GM23338 (cell line): ENCODE measurements at regions not wholly inside any gene's neighbourhood (a gene's known extent, or its start where the extent isn't known, plus 50 kb on each side); places are given as distances from the start of the nearest gene placed in this dataset.

Source experiments
- ATAC-seq: fragments of 200-7000 bp; cut with Tn5 transposase; 3 replicates; pipeline ENCODE4 v1.9.1; 2020
- DNase-seq: peaks from one replicate; pipeline ENCODE4 v3.0.0-alpha.2; 2015; ENCODE audit warnings: low spot score
- H2AFZ ChIP-seq: fragments of 200-600 bp; sonication (generic); 2 replicates; pipeline ENCODE4 v1.8.0; 2016; ENCODE audit warnings: antibody characterized with exemption, mild to moderate bottlenecking, moderate library complexity
- H3F3A ChIP-seq: fragments of 200-600 bp; sonication (generic); replicated peaks from 2 replicates; pipeline ENCODE4 v1.8.0; 2017; ENCODE audit warnings: antibody characterized with exemption, mixed run types, low read depth
- H3K27ac ChIP-seq: fragments of 200-600 bp; sonication (generic); 2 replicates; pipeline ENCODE4 v1.6.1; 2016; ENCODE audit warnings: low read depth
- H3K27me3 ChIP-seq: fragments of 200-600 bp; sonication (generic); 2 replicates; pipeline ENCODE4 v1.8.0; 2016; ENCODE audit warnings: mild to moderate bottlenecking, mixed run types, moderate library complexity; ENCODE audit not compliant: insufficient read depth
- H3K36me3 ChIP-seq: fragments of 200-600 bp; sonication (generic); 2 replicates; pipeline ENCODE4 v1.8.0; 2016; ENCODE audit warnings: mild to moderate bottlenecking; ENCODE audit not compliant: insufficient read depth
- H3K4me1 ChIP-seq: fragments of 200-600 bp; sonication (generic); 2 replicates; pipeline ENCODE4 v1.8.0; 2016; ENCODE audit warnings: mild to moderate bottlenecking, moderate library complexity; ENCODE audit not compliant: insufficient read depth
- H3K4me2 ChIP-seq: fragments of 200-600 bp; sonication (generic); 2 replicates; pipeline ENCODE4 v1.7.1; 2017; ENCODE audit warnings: mixed run types
- H3K4me3 ChIP-seq: fragments of 200-600 bp; sonication (generic); 2 replicates; pipeline ENCODE4 v1.6.1; 2016; ENCODE audit warnings: mixed run types
- H3K79me2 ChIP-seq: fragments of 200-600 bp; sonication (generic); replicated peaks from 2 replicates; pipeline ENCODE4 v1.8.0; 2017; ENCODE audit warnings: mild to moderate bottlenecking; ENCODE audit not compliant: insufficient read depth
- H3K9me2 ChIP-seq: fragments of 200-600 bp; sonication (generic); 2 replicates; pipeline ENCODE4 v1.8.0; 2017; ENCODE audit not compliant: insufficient read depth
- H4K20me1 ChIP-seq: fragments of 200-600 bp; sonication (generic); replicated peaks from 2 replicates; pipeline ENCODE4 v1.8.0; 2017; ENCODE audit warnings: mild to moderate bottlenecking; ENCODE audit not compliant: insufficient read depth
- H3K27ac Mint-ChIP-seq: 2 replicates; pipeline ENCODE4 v1.8.0; 2020; ENCODE audit warnings: inconsistent platforms, mild to moderate bottlenecking, moderate library complexity, mixed read lengths
- H3K27me3 Mint-ChIP-seq: 3 replicates; pipeline ENCODE4 v1.8.0; 2022; ENCODE audit warnings: low read depth, mild to moderate bottlenecking, moderate library complexity, mixed read lengths, inconsistent platforms; ENCODE audit not compliant: insufficient read depth, poor library complexity
- H3K36me3 Mint-ChIP-seq: 3 replicates; pipeline ENCODE4 v1.8.0; 2021; ENCODE audit warnings: low read depth, mild to moderate bottlenecking, inconsistent platforms, moderate library complexity, mixed read lengths
- H3K4me1 Mint-ChIP-seq: 3 replicates; pipeline ENCODE4 v1.8.0; 2020; ENCODE audit warnings: mild to moderate bottlenecking, inconsistent platforms, mixed read lengths
- H3K4me3 Mint-ChIP-seq: 3 replicates; pipeline ENCODE4 v1.8.0; 2021; ENCODE audit warnings: moderate library complexity, mild to moderate bottlenecking, inconsistent platforms, mixed read lengths
- H3K9me3 Mint-ChIP-seq: 3 replicates; pipeline ENCODE4 v1.8.0; 2020; ENCODE audit warnings: moderate library complexity, mild to moderate bottlenecking, inconsistent platforms, mixed read lengths
- CREB1 ChIP-seq: fragments of 250-450 bp; sonication (Bioruptor Pico); IDR thresholded peaks from 2 replicates; pipeline ENCODE4 v1.5.0; 2020; ENCODE audit warnings: low read depth, mild to moderate bottlenecking, moderate library complexity
- EZH2 ChIP-seq: fragments of 200-600 bp; sonication (generic); IDR thresholded peaks from one replicate; pipeline ENCODE4 v1.8.0; 2017; ENCODE audit warnings: antibody characterized with exemption, mild to moderate bottlenecking, low read depth; ENCODE audit not compliant: unreplicated experiment
- EZH2phosphoT487 ChIP-seq: fragments of 200-600 bp; sonication (generic); IDR thresholded peaks from one replicate; pipeline ENCODE4 v1.8.1; 2018; ENCODE audit warnings: antibody characterized with exemption; ENCODE audit not compliant: unreplicated experiment
- JUNB ChIP-seq: IDR thresholded peaks from one replicate; pipeline ENCODE4 v1.6.1; 2016; ENCODE audit warnings: antibody characterized with exemption; ENCODE audit not compliant: unreplicated experiment
- NANOG ChIP-seq: IDR thresholded peaks from 2 replicates; pipeline ENCODE4 v1.6.1; 2016; ENCODE audit warnings: antibody characterized with exemption, borderline replicate concordance
- POLR2AphosphoS5 ChIP-seq: IDR thresholded peaks from 2 replicates; pipeline ENCODE4 v1.6.1; 2016; ENCODE audit warnings: antibody characterized with exemption, low read depth
- REST ChIP-seq: IDR thresholded peaks from one replicate; pipeline ENCODE4 v1.6.1; 2018; ENCODE audit warnings: antibody characterized with exemption; ENCODE audit not compliant: unreplicated experiment
- STAT1 ChIP-seq: IDR thresholded peaks from one replicate; pipeline ENCODE4 v1.6.1; 2016; ENCODE audit warnings: antibody characterized with exemption; ENCODE audit not compliant: unreplicated experiment
- ZNF114 ChIP-seq: fragments of 250-450 bp; sonication (Bioruptor Pico); IDR thresholded peaks from 2 replicates; pipeline ENCODE4 v1.5.0; 2020; ENCODE audit warnings: mild to moderate bottlenecking, moderate library complexity
- ZNF331 ChIP-seq: fragments of 250-450 bp; sonication (Bioruptor Pico); IDR thresholded peaks from 2 replicates; pipeline ENCODE4 v1.5.0; 2020; ENCODE audit warnings: low read depth, mild to moderate bottlenecking, moderate library complexity
- ZNF462 ChIP-seq: fragments of 250-450 bp; sonication (Bioruptor Pico); IDR thresholded peaks from 2 replicates; pipeline ENCODE4 v1.5.0; 2020; ENCODE audit warnings: mild to moderate bottlenecking, moderate library complexity
- TF ChIP-seq, protein P1 (sequence below): IDR thresholded peaks from 2 replicates; pipeline ENCODE4 v1.6.1; 2016; ENCODE audit warnings: antibody characterized with exemption
- TF ChIP-seq, protein P2 (sequence below), 2 experiments: fragments of 200-600 bp in 1 of 2; sonication (generic) in 1 of 2; conservative IDR thresholded peaks; 2 replicates each; pipeline versions ENCODE4 v1.5.1 to v1.6.1; 2016 to 2017; ENCODE audit warnings: antibody characterized with exemption in 2 of 2, low read depth in 2 of 2, mild to moderate bottlenecking in 2 of 2, moderate library complexity in 1 of 2

DNA sequence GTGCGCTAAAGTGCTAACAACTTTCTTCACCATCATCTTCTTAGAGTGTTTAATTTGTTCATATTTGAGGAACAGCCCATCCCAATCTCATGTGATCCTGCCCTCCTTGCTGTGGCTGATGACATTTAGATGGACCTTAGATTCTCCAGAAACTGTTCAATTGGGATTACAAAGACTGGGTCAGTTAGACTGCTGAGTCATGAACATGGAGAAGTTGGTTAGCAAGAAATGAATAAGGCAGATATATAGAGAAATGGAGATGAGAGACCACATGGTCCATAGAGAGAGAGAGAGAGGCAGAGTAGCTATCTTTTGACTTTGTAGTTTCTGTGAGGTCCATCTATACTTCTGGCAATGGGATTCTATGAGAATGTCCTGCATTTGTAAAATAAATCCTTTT is 275.9 kb downstream of the GLUD2 start:
- ATAC-seq, result no peak
- no peak overlapping the region for H2AFZ ChIP-seq
- Mint-ChIP-seq H3K4me3 (no peak overlapping the region), H3K4me1 (no peaks in the 10 kb centered on the region), H3K36me3 (no peaks in the 10 kb centered on the region), H3K27me3 (peaks cover 2% of the 10 kb centered on the region), H3K9me3 (no peaks in the 10 kb centered on the region), H3K27ac (no peak overlapping the region)
- no peaks in the 10 kb centered on the region for H3K79me2 ChIP-seq
- H3K4me2 ChIP-seq, result no peak overlapping the region
- H3K4me1 ChIP-seq, result no peaks in the 10 kb centered on the region
- no peaks in the 10 kb centered on the region for H3K27me3 ChIP-seq
- no peaks in the 10 kb centered on the region for H4K20me1 ChIP-seq
- H3K9me2 ChIP-seq, result no peaks in the 10 kb centered on the region
- H3K36me3 ChIP-seq, result no peaks in the 10 kb centered on the region
- no peak overlapping the region for H3K27ac ChIP-seq
- TF ChIP-seq EZH2phosphoT487 (no peak), POLR2AphosphoS5 (no peak), ZNF114 (CRISPR knock-in tag) (no peak), EZH2 (no peak), ZNF331 (CRISPR knock-in tag) (no peak), CREB1 (no peak), NANOG (no peak), ZNF462 (CRISPR knock-in tag) (no peak), JUNB (no peak), REST (no peak), STAT1 (no peak)
- TF ChIP-seq, protein P1, sequence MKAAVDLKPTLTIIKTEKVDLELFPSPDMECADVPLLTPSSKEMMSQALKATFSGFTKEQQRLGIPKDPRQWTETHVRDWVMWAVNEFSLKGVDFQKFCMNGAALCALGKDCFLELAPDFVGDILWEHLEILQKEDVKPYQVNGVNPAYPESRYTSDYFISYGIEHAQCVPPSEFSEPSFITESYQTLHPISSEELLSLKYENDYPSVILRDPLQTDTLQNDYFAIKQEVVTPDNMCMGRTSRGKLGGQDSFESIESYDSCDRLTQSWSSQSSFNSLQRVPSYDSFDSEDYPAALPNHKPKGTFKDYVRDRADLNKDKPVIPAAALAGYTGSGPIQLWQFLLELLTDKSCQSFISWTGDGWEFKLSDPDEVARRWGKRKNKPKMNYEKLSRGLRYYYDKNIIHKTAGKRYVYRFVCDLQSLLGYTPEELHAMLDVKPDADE, result no peak
- TF ChIP-seq, protein P2, sequence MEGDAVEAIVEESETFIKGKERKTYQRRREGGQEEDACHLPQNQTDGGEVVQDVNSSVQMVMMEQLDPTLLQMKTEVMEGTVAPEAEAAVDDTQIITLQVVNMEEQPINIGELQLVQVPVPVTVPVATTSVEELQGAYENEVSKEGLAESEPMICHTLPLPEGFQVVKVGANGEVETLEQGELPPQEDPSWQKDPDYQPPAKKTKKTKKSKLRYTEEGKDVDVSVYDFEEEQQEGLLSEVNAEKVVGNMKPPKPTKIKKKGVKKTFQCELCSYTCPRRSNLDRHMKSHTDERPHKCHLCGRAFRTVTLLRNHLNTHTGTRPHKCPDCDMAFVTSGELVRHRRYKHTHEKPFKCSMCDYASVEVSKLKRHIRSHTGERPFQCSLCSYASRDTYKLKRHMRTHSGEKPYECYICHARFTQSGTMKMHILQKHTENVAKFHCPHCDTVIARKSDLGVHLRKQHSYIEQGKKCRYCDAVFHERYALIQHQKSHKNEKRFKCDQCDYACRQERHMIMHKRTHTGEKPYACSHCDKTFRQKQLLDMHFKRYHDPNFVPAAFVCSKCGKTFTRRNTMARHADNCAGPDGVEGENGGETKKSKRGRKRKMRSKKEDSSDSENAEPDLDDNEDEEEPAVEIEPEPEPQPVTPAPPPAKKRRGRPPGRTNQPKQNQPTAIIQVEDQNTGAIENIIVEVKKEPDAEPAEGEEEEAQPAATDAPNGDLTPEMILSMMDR (conservative IDR thresholded peaks at IDR 0.05; ENCODE audit: low read depth in 2 of 2), result no peak
- no peaks in the 10 kb centered on the region for H3F3A ChIP-seq
- no peak for DNase-seq
- no peak overlapping the region for H3K4me3 ChIP-seq
